NCI-H2196 treated with DMSO at 0.1 percent for 48 hours (cell line): ENCODE measurements at regions not wholly inside any gene's neighbourhood (a gene's known extent, or its start where the extent isn't known, plus 50 kb on each side); places are given as distances from the start of the nearest gene placed in this dataset.
A peak's percentile ranks its signal among the peaks of the same experiment; 100 is the strongest.

ENCODE experiments used
- DNase-seq: peaks from one replicate; lab custom pipeline; 2025; ENCODE audit not compliant: unreplicated experiment; lab: John Stamatoyannopoulos, UW

DNA sequence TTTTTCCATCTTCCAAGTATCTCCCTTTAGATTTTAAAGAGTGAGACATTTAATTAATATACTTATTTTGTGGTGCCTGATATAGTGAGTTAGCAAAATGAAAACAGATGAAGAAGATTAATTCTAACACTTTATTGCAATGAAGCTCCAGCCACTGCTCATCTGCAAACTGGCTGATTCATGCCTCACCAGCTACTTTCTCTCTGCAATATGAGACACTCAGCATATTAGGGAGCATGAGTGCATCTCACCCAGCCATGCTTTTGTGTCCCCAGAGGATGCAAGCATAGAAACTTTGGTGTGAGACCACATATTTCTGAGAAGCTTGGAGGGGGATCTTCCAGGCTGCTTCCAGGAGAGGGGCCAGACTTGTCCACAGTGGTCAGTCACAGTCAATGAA, 148.6 kb downstream of the BMP4 start:
- DNase-seq = no peak

DNA sequence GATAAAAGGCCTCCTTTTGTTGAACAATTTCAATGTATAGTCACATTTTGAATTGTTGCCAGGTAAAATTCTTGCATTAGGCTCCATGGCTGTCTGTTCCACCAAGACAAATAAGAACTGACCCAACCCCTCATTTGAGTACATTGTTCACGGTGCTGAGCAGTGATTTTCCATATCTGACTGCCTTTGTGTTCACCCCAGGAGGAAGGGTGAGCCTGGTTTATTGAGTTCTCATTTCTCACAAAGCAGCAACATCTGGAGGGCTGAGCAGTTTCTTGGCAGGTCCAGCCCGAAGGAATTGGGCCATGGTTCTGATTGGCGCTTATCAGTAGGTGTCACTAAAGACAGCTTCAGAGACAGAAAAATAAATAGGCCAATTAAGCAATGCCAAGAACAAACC, 149.1 kb downstream of the BMP4 start:
- DNase-seq = no peak

DNA sequence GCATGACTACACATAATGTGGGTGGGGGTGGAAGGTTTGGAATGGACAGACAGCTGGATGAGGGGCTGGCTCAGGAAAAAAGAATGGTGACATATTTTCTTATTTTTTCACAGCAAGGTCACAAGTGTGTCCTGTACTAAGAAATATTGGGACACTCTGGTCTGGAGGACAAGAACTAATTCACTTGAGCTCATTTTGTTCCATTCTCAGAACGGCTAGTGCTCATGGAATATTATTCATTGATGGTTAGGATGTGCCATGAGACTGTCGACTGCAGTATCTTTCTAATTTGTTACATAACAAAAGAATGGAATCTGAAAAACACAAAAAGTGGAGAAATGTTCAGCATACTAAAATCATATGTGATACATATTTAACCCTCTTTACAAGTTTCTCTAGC, 149.5 kb downstream of the BMP4 start:
- DNase-seq = no peak

DNA sequence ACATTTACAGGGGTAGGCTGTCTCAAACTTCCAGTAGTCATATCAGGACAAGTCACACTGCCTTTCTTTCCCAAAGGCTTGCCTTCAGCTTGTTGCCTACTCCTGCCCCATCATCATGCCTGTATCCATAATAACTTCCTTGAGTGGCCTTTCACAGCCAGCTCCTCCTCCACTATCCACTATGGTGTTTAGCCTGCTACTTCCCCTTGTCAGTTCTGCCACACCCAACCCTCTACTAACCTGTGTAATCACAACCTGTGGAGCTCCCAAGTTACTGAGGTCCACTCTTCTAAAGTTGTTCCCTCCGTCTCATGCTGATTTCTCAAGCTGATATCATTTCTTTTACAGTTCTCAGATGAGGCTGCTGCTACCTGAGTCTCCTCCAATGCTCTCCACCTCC, 159.9 kb downstream of the BMP4 start:
- no peak for DNase-seq

DNA sequence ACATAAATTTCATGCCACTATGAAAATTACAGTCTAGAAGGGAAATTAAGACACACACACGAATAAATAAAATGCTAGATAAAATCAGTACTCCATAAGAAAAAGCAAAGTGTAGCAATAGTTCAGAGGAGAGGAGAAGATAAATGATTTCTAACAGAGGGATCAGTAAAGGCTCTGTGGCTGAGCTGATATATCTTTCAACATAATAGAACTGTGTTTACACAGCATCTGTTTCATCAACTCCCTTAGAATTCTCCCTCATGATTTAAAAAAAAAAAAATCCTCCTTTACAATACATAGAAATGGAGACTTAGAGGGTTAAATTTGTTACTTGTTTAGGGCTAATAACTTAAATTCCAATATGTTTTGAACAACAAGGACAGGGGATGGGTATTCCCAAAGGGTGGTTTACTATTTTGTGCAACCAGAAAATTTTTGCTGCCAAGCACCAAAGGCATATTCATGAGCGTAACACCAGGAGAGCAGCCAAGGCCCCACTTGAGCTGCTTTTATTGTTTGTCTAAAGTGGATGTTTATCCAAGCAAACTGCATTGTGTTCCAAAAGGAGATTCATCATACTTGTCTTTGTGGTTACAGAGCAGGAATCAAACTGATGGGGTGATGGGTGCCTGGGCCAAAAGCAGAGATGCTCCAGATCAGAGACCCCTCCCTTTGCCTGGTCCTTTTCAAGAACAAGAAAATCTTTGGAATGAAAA, 162.7 kb downstream of the BMP4 start:
- peak; percentile 12 for DNase-seq

DNA sequence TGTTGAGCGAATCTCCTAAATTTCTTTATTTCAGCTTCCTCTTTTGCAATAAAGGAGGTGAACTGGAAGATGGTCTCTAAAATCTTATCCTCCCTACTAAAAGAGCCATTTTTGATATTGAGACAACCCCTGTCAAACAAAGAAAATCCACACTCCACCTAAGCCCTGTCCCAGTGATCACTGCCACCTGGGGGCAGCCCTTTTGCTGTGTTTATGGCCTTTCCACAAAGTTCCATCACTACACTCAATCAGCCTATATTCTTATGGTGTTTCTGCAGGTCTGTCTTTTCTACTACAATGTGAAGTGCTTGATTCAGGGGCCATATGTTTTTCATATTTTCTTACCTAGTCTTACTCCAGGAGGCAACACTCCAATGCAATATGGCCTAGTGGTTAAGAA, 163.7 kb downstream of the BMP4 start:
- no peak for DNase-seq

DNA sequence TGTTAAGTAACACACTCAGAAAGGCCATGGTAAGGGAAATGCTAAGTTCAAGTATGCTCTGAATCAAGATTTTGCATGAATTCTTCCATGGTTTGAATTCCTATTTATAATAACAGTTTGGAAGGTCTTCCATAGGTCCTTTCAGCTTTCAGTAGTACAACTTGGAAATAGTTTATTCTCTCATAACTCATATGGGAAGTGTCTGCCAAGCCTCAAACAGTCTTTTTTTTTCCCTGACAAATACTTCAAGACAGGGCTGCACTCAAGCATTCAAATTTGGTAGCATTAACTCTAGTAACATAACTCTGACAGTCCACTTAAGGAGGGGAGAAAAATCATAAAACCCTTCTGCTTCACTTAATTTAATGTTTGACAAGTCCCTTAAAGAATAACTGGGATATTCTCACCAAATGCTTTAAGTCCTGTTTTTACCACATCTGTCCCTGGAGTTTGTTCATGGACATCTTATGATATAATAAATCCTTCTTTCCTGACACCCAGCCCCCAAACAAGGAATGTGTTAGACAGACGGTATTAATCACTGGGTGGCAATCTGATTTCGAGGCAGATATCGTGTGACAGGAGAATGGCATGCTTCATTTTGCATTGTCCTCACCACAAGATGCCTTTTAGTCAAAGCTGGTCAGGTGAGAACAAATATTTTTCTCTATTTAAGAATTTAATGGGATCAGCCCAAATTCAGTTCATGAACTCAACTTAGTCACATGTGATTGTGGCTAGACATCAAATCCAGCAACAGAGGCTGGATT, 165.7 kb downstream of the BMP4 start:
- no peak for DNase-seq

DNA sequence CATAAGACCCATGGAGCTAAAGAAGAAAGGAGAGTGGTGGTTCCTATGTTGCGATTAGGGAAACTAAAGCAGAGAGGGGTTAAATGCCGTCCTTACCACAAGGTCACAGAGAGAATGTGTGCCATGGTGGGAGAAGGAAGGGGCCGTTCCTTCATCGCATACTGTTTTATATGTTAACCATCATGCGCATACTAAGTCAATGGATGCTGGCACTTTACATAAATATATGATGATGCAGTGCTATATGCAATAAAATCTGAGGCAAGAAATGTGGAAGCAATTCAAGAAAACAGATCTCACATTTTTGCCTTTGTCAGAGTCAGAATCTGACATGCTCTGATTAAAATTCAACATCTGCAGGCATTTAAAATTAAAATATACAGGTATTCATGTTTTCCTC, 168.1 kb downstream of the BMP4 start:
- no peak for DNase-seq

DNA sequence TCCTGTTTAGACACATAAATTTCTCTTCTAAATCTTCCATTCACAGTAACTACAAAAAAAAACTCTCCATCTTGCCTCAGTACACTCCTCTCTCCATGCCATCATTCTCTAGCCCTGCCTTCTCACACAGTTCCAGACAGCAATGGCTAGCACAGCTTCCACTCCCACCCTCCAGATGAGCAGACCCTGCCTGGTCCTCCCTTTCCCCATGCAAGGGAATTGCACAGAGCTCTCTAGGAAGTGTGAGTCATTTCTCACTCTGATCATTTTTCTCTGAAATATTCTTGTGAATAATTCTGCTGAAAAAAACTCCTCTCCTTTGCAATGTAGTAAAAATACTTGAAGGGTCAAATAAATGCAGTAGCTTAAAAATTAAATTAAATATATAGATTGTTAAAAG, 170.6 kb downstream of the BMP4 start:
- DNase-seq = no peak

DNA sequence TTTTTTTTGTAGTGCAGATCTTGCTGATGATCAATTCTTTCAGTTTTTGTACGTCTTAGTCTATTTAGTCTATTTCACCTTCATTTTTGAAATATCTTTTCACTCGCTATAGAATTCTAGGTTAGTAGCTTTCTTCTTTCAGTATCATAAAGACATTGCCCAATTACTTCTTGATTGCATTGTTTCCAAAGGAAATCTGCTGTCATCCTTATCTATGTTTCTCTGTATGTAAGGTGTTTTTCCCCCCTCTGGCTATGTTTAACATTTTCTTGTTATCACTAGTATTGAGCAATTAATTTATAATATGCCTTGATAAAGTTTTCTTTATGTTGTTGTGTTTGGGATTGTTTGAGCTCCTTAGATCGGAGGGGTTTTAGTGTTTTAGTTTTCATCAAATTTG, 171.9 kb downstream of the BMP4 start:
- DNase-seq = no peak

DNA sequence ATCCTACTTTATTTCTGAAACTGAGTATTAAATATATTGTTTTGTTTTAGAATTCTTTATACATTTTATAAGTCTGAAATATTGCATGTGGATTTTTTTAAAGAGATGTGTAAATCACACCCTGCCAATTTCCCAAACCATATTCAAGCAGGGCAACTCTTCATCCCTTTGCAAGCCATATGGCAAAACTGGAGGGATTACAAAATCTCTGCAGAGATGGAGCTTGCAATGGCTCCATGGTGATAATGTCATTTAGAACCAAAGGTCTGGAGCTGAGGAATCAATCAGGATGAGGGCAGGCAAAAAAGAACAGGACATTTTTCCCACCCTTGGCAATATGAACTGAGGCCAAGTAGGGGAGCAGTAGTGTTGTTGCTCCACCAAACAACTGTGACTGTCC, 173.4 kb downstream of the BMP4 start:
- DNase-seq = no peak

DNA sequence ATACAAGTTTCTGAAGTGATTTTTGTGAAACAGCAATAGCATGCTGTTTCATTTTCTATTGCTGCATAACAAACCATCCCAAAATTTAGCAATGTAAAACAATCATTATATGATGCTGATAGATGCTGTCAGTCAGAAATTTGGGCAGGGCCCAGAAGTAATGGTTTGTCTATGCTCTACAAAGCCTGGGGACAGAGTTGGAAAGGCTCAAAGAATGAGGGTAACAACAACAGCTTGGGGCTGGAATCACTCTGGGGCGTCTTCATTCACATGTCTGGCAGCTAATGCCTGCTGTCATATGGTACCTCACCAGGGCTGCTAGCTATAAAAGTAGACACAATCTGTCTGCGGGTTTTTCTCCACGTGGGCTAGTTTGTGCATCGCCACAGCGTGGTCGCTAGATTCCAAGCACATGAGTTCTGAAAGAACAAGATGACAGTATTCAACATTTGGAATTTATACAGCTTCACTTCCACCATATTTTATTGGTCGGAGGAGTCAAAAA, 176.5 kb downstream of the BMP4 start:
- no peak for DNase-seq

DNA sequence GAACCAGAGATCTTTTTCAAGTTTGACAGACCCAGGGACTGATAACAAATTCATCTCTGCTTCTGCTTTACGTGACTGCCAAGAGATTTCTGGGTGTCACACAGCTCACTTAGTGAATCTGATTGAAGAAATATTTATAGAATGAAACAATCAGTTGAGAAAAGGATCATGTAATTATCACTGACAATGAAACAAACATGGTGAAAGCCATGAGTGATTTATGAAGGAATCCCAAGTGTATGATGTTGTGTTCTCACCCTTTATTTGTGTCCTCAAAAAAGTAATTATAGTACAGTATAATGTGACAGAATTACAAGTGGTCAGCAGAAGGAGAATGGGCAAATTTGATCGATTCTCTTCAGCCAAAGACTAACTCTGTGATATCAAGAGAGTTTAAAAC, 177.3 kb downstream of the BMP4 start:
- no peak for DNase-seq

DNA sequence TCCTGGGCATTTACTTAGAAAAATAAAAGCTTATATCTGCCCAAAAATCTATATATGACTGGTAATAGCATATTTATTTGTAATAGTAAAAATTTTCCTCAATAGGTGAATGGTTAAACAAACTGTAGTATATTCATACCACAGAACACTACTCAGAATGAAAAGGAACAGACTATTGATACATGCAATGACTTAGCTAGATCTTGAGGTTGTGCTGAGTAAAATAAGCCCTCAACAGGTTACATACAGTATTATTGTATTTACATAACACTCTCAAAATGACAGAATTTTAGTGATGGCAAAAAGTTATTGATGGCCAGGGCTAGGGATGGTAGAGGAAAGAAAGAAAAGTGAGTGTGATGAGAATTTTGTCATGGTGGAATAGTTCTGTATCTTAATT, 178.4 kb downstream of the BMP4 start:
- DNase-seq = no peak

DNA sequence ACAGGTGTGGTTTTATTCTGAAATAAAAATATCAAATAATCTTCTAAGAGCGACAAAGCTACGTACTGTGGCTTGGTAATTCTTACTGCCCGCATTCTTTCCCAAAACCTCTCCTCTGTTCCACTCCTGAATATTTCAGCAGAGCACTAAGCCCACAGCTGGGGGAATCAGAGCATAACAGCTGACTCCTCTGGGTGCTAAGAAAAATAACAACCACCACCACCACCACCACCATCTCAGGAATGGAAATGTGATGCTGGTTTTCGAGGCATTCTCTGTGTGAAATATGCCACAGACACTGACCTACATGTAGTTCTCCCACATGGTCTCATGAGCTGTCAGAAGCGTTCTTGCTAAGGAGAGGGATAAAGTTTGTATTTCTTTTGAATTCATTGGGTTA, 183.7 kb downstream of the BMP4 start:
- DNase-seq = no peak

DNA sequence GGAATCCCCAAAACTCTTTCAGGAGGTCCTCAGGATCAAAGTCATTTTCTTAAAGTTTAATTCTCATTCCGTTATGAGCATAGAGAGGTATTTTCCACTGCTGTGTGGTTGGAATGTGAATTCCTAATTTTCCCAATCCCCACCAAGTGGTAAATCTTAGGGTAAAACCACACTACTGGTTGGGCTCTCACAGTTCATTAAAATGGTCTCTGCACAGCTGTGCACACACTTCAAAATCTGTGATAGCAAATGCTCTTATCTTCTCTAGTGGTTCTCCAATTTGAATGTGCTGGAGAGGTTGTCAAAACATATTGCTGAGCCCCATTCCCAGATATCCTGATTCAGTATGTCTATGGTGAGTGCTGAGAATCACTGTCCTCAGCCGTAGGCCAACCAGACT, 189.1 kb downstream of the BMP4 start:
- no peak for DNase-seq

DNA sequence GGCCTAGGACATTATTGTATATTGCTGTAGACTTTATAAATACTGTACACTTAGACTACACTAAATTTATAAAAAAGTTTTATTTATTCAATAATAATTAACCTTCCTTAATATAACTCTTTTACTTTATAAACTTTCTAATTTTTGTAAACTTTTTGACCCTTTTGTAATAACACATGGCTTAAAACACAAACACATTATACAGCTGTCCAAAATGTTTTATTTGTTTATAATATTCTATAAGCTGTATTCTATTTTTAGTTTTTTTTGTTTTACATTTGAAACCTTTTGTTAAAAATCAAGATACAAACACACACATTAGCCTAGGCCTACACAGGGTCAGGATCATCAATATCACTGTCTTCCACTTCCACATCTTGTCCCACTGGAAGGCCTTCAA, 190.0 kb downstream of the BMP4 start:
- no peak for DNase-seq

DNA sequence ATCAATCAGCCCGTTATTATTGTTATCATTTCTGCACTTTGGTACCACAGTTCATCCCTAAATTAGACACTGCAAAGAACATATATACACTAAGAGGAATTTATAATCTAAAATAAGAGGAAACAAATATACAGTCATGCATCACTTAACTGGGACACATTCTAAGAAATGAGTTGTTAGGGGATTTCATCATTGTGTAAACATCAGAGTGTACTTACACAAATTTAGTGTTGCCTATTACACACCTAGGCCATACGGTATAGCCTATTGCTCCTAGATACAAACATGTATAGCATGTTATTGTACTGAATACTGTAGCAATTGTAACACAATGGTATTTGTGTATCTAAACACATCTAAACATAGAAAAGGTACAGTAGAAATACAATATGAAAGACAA, 190.5 kb downstream of the BMP4 start:
- DNase-seq = no peak

DNA sequence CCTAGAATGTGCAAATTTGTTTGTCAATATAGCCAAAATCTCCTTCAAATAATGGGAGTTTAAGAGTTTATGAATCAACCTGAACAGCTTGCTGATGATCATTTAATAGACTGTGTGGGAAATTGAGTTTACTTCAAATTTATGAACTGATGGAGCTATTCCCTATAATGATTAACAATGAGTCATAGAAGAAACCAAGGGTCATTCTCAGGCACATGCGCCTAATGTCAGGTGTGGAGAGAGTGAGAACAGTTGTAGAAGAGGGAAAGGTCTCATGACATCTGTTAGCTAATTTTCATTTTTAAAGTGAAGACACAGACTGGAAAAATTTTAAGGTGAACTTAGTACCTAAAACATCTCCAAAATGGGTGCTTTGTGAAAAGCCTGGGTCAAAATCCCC, 191.8 kb downstream of the BMP4 start:
- DNase-seq = no peak

DNA sequence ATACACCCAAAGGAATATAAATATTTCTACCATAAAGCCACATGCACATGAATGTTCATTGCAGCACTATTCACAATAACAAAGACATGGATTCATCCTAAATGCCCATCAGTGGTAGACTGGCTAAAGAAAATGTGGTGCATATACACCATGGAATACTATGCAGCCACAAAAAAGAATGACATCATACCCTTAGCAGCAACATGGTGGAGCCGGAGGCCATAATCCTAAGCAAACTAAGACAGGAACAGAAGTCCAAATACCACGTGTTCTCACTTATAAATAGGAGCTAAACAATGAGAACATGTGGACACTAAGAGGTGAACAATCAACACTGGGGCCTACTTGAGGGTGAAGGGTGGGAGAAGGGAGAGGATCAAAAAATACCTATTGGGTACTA, 198.5 kb downstream of the BMP4 start:
- DNase-seq = no peak

DNA sequence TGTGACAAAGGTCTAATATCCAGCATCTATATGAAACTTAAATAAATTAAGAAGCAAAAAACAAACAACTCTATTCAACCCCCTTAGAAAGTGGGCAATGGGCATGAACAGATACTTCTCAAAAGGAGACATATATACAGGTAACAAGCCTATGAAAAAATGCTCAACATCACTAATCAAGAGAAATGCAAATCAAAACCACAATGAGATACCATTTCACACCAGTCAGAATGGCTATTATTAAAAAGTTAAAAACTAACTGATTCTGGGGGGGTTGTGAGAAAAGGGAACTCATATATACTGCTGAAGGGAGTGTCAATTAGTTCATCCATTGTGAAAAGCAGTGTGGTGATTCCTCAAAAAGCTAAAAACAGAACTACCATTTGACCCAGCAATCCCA, 198.9 kb downstream of the BMP4 start:
- no peak for DNase-seq

DNA sequence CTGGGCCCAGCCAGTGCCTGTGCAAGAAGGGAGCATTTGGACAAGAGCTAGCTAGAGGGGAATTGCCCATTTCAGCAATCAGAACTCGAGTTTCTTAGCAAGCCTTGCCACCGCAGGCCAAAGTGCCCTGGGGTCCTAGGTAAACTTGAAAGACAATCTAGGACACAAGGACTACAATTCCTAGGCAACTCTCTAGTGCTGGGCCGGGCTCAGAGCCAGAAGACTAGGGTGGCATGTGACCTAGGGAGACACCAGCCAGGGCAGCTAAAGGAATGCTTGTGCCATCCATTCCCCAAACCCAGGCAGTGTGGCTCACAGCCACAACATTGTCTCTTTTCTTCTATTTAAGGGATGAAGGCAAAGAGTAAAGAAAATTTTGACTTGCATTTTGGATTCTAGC, 205.0 kb downstream of the BMP4 start:
- DNase-seq = no peak

DNA sequence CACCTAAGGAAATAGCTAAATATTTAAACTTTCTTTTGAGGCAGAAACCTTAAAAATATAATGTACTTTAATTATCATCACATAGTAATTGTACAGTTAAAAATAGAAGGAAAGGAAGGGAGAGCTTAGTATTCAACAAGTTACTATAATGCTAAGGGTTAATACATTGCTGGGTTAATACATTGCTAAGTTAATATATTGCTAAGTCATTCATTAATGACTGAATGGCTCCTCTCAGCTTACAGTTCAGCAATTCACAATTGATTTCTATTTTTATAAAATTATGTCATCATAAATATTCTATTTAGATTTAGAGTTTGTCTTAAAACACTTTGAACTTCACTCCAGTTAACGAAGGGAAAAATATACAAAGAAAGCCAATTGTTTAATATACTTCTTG, 207.9 kb downstream of the BMP4 start:
- no peak for DNase-seq
